ENCODE measurements at regions not wholly inside any gene's neighbourhood (a gene's known extent, or its start where the extent isn't known, plus 50 kb on each side); places are given as distances from the start of the nearest gene placed in this dataset.

DNA sequence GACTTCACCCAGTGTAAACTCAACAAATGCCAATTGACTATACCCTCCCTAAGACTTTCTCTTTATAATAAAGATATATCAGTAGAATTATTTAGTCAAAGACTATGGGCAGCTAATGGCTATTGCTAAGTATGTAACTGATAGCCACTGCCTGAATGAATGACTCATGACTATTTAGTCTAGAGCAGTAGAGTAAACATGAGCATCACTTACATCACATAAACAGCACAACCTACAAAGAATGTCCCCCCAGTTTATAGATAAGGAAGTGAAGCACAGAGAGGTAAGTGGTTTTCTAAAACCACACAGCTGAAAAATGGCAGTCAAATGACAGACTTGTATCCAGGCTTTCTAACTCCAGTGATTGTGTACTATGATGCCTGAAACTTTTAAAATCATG lies 507.0 kb downstream of the PPARGC1A start:
- DNase-seq (ENCODE audit: extremely low read depth in 1 of 4, low spot score in 3 of 4) (no peak), FAIRE-seq (no peak), ATAC-seq (no peak)
- in situ Hi-C loops (cut with MboI), result no loop called here
- H3K36me3 ChIP-seq (ENCODE audit: control insufficient read depth, insufficient read depth, low read length), result no peaks in the 10 kb centered on the region
- no peaks in the 10 kb centered on the region for H4K20me1 ChIP-seq (replicated peaks; ENCODE audit: control insufficient read depth, insufficient read depth, low read length)
- no peak overlapping the region for H3K4me3 ChIP-seq
- POLR2A ChIA-PET, result no interaction called here
- no peak overlapping the region for H3K4me2 ChIP-seq (ENCODE audit: insufficient read depth, low read length)
- no peaks in the 10 kb centered on the region for H3K27me3 ChIP-seq (ENCODE audit: control insufficient read depth in 2 of 2, insufficient read depth in 2 of 2, low read length in 2 of 2)
- H3K27ac ChIP-seq (ENCODE audit: extremely low read depth, low read depth, low read length), result no peak overlapping the region
- no peaks in the 10 kb centered on the region for H3K4me1 ChIP-seq (replicated peaks in 1 of 2; ENCODE audit: control insufficient read depth in 2 of 2, insufficient read depth in 2 of 2, low read length in 2 of 2)
- H2AFZ ChIP-seq (ENCODE audit: low read depth, low read length), result no peak overlapping the region
- CTCF ChIA-PET (ENCODE audit: low intra/inter-chr PET ratio), result no interaction called here
- H3K79me2 ChIP-seq (ENCODE audit: control insufficient read depth, insufficient read depth, low read length), result no peaks in the 10 kb centered on the region
- no peak overlapping the region for H3K9ac ChIP-seq (ENCODE audit: insufficient read depth in 1 of 2, low read depth in 2 of 2, low read length in 2 of 2)
- H3K9me3 ChIP-seq (replicated peaks; ENCODE audit: control insufficient read depth, insufficient read depth, low read depth, low read length), result no peaks in the 10 kb centered on the region
- TF ChIP-seq MCM5 (IDR thresholded peaks at IDR 0.05; ENCODE audit: low read depth) (no peak), ZFPM2 (CRISPR knock-in tag; IDR thresholded peaks at IDR 0.05) (no peak), E2F3 (CRISPR knock-in tag; IDR thresholded peaks at IDR 0.05) (no peak)
- TF ChIP-seq, protein P1, sequence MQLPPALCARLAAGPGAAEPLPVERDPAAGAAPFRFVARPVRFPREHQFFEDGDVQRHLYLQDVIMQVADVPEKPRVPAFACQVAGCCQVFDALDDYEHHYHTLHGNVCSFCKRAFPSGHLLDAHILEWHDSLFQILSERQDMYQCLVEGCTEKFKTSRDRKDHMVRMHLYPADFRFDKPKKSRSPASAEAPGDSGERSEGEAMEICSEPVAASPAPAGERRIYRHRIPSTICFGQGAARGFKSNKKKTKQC (CRISPR knock-in tag; IDR thresholded peaks at IDR 0.05), result no peak
- BruUV-seq (replicated peaks), result no TSS peak
- H3K9me1 ChIP-seq (ENCODE audit: control insufficient read depth, insufficient read depth, low read length), result no peaks in the 10 kb centered on the region
- intact Hi-C loops (cut with micrococcal nuclease), result no loop called here

DNA sequence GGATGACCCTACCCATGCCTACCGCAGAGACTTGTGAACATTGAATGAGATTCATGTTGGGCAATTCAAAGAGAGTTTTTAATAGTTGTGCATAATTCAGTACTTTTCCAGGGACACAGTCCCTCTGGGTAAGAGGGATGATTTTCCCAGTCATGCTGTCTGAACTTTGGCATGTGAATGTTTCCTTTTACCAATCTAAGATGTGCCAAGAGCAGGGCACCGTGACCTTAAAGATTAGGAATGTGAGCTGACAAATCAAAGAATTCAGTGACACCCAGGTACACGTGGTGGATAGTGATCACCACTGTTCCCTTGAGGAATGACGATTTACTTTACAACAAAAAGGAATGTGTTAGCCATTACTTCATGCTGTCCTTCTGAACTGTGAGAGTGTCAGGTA lies 515.6 kb downstream of the PPARGC1A start:
- H3K4me2 ChIP-seq (ENCODE audit: insufficient read depth, low read length), result no peak overlapping the region
- WGBS (ENCODE audit: insufficient coverage, low coverage, missing lambda C conversion rate), result 13% methylated on average over 4 of the region's 4 CpGs

More for the DNA sequence above, 515.6 kb downstream of the PPARGC1A start:
- no peaks in the 10 kb centered on the region for H3K36me3 ChIP-seq (ENCODE audit: control insufficient read depth, insufficient read depth, low read length)
- no peaks in the 10 kb centered on the region; a peak in 1 of 5 replicates for H3K4me1 ChIP-seq (replicated peaks in 1 of 2; ENCODE audit: control insufficient read depth in 2 of 2, insufficient read depth in 2 of 2, low read length in 2 of 2)
- TF ChIP-seq ZC3H8 (IDR thresholded peaks at IDR 0.05), result no peak
- TF ChIP-seq, protein P2, sequence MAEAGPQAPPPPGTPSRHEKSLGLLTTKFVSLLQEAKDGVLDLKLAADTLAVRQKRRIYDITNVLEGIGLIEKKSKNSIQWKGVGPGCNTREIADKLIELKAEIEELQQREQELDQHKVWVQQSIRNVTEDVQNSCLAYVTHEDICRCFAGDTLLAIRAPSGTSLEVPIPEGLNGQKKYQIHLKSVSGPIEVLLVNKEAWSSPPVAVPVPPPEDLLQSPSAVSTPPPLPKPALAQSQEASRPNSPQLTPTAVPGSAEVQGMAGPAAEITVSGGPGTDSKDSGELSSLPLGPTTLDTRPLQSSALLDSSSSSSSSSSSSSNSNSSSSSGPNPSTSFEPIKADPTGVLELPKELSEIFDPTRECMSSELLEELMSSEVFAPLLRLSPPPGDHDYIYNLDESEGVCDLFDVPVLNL (CRISPR knock-in tag; IDR thresholded peaks at IDR 0.05; ENCODE audit: low read depth), result no peak
- no peaks in the 10 kb centered on the region for H3K79me2 ChIP-seq (ENCODE audit: control insufficient read depth, insufficient read depth, low read length)
- no peak for ATAC-seq
- CTCF ChIA-PET (ENCODE audit: low intra/inter-chr PET ratio), result no interaction called here
- H4K20me1 ChIP-seq (replicated peaks; ENCODE audit: control insufficient read depth, insufficient read depth, low read length), result no peaks in the 10 kb centered on the region
- no peak overlapping the region for H3K9ac ChIP-seq (ENCODE audit: insufficient read depth in 1 of 2, low read depth in 2 of 2, low read length in 2 of 2)
- no peak overlapping the region for H3K27ac ChIP-seq (ENCODE audit: extremely low read depth, low read depth, low read length)
- POLR2A ChIA-PET, result no interaction called here
- DNase-seq (ENCODE audit: extremely low read depth in 1 of 4, low spot score in 3 of 4), result no peak
- H3K9me1 ChIP-seq (ENCODE audit: control insufficient read depth, insufficient read depth, low read length), result no peaks in the 10 kb centered on the region
- no peak overlapping the region for H2AFZ ChIP-seq (ENCODE audit: low read depth, low read length)
- H3K4me3 ChIP-seq, result no peak overlapping the region
- no peaks in the 10 kb centered on the region for H3K9me3 ChIP-seq (replicated peaks; ENCODE audit: control insufficient read depth, insufficient read depth, low read depth, low read length)
- no peaks in the 10 kb centered on the region for H3K27me3 ChIP-seq (ENCODE audit: control insufficient read depth in 2 of 2, insufficient read depth in 2 of 2, low read length in 2 of 2)
- intact Hi-C loops (cut with micrococcal nuclease) (loop anchor here (10.0 kb wide), 1 partner anchor 1041 kb away; no protein-coding TSS in a partner anchor), in situ Hi-C loops (cut with MboI) (no loop called here)
- BruUV-seq (replicated peaks), result no TSS peak
- no peak for FAIRE-seq

Data from K562 (cell line).